GM21737 (cell line): ENCODE measurements at regions not wholly inside any gene's neighbourhood (a gene's known extent, or its start where the extent isn't known, plus 50 kb on each side); places are given as distances from the start of the nearest gene placed in this dataset.

Experiments
- ATAC-seq: cut with Tn5 transposase; IDR thresholded peaks from one replicate; pipeline ENCODE4 v1.9.1; 2021; ENCODE audit warnings: mild to moderate bottlenecking, moderate library complexity; ENCODE audit not compliant: unreplicated experiment

DNA sequence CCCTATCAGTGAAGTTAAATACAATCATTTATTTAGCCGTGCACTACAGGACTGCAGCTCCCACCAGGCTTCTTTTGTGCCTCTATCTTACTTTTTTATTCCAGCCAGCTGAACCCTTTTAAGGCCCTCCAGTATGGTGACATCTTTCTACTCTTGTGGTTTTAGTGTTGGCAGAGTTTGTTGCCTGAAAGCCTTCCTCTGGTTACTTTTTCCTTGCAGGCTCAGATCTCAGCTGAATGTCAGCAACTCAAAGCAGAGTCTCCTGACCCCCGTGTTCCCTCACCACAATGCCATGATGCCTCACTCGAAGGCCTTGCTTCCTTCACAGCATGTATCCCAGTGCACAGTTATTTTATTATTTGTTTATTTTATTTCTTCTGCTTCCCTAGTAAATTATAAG lies 818.9 kb upstream of the LCORL start:
- ATAC-seq, result no peak

DNA sequence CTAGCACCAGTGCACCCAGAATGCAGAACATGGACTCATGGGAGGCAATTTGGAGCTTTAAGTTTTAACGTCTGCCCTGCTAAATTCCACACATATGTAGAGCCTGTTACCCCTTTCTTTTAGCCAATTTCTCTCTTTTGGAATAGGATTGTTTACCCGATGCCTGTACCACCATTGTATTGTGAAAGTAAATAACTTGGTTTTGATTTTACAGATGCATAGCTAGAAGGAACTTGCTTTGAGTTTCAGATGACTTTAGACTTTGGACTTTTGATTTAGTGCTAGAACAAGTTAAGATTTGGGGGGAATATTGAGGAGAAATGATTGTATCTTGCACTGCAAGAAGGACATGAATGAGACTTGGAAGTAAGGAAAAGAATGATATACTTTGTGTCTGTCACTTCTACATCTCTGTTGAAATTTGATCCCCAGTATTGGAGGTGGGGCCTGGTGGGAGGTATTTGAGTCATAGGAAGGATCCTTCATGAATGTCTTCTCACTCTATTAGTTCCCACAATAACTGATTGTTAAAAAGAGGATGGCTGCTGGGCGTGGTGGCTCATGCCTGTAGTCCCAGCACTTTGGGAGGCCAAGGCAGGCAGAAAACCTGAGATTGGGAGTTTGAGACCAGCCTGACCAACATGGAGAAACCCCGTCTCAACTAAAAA lies 794.8 kb upstream of the LCORL start:
- no peak for ATAC-seq

- ATAC-seq, result no peak
Measured at GRCh38 chr4:18815779-18816173, 794.2 kb upstream of the LCORL start.

GRCh38 chr4:18815081-18815778 lies 793.7 kb upstream of the LCORL start:
- ATAC-seq, result no peak

GRCh38 chr4:18813771-18814170 lies 792.2 kb upstream of the LCORL start:
- no peak for ATAC-seq

DNA sequence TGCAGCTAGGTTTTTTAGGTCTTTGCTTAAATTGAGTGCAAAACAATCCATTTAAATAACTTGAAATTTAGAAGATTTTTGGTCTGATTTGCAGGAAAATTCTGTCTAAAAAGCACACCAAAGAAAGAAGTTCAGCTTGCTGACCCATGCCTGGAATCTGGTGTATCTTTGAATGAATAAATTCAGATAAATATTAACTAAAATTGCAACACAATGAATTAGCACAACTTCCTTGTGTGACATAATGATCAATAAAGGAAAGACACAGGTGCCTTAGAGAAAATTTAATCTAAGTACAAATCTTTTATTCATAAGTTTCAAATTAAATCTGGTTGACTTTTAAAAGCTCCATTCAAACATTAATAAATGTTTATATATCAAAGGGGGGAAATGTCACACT lies 791.5 kb upstream of the LCORL start:
- no peak for ATAC-seq

- ATAC-seq, result no peak
Measured at GRCh38 chr4:18803781-18804180, 782.2 kb upstream of the LCORL start.

- no peak for ATAC-seq
Measured at GRCh38 chr4:18798123-18798522, 776.6 kb upstream of the LCORL start.

DNA sequence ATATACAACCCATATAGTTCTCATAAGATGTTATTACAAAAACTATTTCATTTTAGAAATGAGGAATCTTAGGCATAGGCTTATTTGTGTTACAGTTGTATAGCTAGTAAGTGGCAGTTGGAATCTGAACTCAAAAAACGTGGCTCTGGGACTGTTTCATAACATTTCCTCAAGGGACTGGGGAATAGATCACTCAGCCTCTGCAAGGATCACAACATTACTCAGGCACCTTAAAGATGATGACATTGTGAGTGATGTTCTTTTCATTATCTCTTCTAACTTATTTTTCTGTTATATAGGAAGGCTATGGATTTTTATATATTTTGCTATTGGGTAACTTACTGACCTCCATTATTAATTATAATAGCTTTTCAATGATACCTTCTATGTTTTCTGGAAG lies 774.2 kb upstream of the LCORL start:
- no peak for ATAC-seq

- no peak for ATAC-seq
Measured at GRCh38 chr4:18777190-18777930, 755.8 kb upstream of the LCORL start.

- no peak for ATAC-seq
Measured at GRCh38 chr4:18767921-18768320, 746.4 kb upstream of the LCORL start.

DNA sequence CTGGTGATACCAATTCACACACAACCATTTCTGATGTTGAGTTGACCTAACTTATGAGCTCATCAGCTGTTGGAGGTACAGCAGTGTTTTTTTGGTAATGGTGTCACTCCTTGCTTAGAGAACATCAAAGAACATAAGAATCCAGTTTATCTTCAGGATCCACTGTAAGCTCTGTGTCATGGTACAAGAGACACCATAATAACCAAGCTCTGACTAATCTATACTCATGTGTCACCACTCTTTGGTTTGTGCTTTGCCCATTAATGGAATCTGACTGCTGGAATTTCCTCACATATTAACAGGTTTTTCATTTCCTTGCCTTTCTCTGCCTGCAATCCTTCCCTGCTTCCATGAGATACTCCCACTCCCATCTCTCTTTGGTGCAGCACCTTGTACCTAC lies 735.1 kb upstream of the LCORL start:
- no peak for ATAC-seq

GRCh38 chr4:18754180-18754579 lies 732.6 kb upstream of the LCORL start:
- no peak for ATAC-seq

DNA sequence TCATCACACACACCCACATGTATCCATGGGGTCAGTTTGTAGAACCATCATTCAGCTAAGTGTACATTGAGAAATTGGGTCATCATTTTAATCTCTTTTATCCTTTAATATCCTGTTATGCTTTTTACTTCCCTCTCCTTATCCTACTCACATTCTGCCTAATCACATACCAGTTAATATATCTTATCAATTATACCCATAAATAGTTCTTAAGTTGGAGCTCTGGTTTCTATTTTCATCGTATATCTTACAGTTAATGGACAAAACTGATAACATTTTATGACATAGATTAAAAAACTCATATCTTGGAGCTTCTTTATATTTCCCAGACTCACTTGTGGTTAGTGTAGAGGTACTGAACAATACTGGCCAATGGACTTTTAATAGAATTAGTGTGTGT lies 729.5 kb upstream of the LCORL start:
- ATAC-seq, result no peak

DNA sequence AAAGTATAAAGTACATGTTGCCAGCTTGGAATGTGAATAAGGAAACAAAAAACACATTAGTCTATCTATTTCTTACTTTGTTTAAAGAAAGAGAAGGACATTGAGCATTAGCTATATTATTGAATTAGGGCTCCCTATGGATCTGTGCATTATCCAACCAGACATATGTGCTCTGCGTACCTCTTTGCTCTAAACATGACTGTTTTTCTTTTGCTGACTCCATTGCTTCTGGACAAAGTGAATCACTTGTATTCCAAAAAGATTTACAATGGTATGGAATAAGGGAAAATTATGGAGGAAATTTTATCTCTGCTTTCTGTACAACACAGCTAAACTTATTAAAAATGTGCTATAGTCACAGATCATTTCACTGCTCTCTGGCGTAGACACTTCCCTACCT lies 727.8 kb upstream of the LCORL start:
- no peak for ATAC-seq

GRCh38 chr4:18736551-18736950 lies 715.0 kb upstream of the LCORL start:
- no peak for ATAC-seq

DNA sequence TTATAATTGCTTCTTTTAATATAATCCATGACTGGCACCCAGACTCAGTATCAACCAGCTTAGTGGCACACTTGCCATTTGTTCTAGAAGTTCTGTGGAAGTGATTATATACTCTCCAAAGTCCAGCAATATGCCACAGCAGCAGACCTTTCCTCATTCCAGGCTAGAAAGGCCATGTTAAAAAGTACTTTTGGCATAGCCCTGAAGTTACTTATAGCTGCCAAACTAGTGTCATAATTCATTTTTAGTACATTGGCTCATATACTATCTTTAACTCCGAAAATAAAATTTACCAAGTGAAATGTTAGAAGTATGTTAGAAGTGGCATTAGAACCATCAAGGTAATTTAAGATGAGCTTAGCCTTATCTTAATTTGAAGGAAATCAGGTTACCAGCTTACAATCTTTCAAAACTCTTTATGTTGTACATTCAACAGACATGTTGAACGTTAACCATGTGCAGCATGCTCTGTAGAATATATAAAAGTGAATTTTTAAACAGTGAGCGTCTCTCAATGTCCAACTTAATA lies 714.2 kb upstream of the LCORL start:
- ATAC-seq, result no peak

DNA sequence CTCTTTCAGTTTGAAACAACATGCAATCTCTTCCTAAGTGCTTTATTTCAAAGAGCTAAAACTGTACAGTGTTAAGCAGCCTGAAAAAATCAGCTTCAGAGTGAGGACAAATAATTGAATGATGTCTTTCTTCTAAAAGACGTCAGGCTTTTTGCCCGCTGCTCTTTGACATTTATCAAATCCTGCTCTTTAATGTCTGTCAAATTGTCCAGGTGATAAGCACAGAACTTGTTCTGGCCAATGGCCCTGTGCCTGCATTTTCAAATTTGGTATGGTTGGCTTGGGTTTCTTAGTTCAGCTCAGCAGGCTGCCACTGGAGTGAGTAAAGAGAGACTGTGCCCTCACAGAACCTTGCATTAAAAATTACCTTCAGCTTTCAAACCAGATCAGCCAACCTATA lies 712.9 kb upstream of the LCORL start:
- ATAC-seq, result no peak

DNA sequence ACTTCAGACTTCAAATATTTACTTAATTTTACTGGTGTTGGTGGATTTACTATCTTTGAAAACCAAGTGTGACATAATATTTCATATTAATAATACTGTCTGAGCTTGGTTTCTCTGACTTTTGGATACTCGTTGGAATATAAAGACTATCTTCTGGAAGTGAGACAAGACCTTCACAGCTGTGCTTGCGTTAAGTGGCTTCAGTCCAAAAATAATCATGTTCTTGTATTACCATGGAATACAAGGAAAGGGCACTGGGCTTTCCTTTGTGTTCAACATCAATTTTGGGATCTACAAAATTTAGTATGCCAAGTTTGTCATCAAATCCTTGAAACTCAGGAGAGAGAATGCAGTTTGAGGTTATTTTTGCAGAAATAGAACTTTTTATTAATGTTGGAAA lies 712.4 kb upstream of the LCORL start:
- ATAC-seq, result no peak

DNA sequence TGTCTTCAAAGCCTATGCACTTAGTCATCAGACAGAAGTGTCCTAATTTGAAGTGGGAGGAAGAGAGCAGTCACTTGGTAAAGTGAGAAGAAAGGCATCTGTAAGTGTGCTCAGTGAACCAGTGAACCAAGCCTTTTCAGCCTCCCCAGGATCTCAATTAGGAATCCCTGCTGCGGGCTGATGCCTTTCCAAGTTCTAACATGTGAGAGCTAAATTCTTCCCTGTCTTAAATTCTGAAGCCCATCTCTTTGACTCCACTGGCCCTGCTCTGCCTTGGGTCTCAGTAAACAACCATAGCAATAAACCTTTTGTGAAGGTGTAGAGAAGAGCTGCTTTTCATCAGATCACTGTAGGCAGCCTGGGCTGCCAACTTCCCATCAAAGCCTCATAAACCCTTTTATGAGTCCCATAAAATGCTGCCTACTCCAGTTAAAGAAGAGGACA lies 701.2 kb upstream of the LCORL start:
- no peak for ATAC-seq

DNA sequence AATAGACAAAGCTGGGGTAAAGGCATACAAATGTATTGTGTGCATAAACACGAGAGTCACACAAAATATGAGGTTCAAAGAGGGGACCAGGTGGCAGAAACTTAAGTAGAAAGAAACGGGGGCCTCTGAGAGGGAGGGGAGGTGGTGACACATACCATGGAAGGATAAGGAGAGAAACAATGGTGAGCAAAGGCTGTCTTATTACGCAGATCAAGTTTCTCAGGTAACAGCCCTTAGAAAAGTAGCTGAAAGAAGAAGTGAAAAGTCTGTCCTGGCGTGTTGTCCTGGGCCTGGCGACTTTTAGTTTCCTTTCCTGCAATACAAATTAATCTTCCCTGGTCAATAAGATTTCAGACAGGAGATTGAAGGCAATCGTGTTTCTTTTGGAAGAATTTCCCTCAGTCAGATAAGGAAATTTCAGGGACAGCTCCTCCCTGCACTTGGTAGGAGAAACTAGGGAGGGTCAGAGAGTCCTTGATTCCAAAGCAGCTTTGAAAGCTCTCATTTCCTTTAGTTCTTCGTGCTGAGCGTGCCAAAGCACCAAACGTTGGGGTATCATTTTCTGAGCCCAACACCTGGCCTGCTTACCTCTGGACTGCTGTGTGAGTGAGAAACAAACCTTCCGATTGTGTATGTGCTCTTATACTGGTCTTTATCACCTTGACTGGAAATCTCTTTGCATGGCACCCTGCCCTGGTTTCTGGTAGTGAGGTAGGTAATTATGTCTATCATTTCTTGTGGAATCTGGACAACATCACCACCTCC lies 676.7 kb upstream of the LCORL start:
- no peak for ATAC-seq
